ENCODE measurements at regions not wholly inside any gene's neighbourhood (a gene's known extent, or its start where the extent isn't known, plus 50 kb on each side); places are given as distances from the start of the nearest gene placed in this dataset.

DNA sequence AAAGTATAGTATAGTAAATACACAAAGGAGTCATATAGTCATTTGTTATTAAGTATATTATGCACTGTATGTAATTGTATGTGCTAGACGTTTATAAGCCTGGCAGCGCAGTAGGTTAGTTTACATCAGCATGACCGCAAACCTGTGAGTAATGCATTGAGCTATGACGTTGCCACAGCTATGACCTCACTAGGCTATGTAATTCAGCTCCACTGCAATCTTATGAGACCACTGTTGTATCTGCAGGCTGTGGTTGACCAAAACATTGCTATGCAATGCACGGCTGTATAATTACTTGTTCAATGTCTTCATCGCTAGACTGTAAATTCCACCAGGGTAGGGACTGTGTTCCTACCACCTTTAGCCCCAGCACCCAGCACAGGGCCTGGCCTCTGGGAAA is 53.2 kb upstream of the VASH1 start:
- no peak for TF ChIP-seq TEAD4 (IDR thresholded peaks at IDR 0.05; ENCODE audit: borderline replicate concordance, insufficient read depth)
- TF ChIP-seq, protein P1, sequence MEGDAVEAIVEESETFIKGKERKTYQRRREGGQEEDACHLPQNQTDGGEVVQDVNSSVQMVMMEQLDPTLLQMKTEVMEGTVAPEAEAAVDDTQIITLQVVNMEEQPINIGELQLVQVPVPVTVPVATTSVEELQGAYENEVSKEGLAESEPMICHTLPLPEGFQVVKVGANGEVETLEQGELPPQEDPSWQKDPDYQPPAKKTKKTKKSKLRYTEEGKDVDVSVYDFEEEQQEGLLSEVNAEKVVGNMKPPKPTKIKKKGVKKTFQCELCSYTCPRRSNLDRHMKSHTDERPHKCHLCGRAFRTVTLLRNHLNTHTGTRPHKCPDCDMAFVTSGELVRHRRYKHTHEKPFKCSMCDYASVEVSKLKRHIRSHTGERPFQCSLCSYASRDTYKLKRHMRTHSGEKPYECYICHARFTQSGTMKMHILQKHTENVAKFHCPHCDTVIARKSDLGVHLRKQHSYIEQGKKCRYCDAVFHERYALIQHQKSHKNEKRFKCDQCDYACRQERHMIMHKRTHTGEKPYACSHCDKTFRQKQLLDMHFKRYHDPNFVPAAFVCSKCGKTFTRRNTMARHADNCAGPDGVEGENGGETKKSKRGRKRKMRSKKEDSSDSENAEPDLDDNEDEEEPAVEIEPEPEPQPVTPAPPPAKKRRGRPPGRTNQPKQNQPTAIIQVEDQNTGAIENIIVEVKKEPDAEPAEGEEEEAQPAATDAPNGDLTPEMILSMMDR (IDR thresholded peaks at IDR 0.05): no peak
- no peak for TF ChIP-seq RFX5 (IDR thresholded peaks at IDR 0.05; ENCODE audit: low read length)
- no peak for TF ChIP-seq YY1 (IDR thresholded peaks at IDR 0.05; ENCODE audit: low read depth)
- no peak for TF ChIP-seq POLR2AphosphoS5 (IDR thresholded peaks at IDR 0.05; ENCODE audit: low read depth, low read length)
